ENCODE measurements at regions not wholly inside any gene's neighbourhood (a gene's known extent, or its start where the extent isn't known, plus 50 kb on each side); places are given as distances from the start of the nearest gene placed in this dataset.

DNA sequence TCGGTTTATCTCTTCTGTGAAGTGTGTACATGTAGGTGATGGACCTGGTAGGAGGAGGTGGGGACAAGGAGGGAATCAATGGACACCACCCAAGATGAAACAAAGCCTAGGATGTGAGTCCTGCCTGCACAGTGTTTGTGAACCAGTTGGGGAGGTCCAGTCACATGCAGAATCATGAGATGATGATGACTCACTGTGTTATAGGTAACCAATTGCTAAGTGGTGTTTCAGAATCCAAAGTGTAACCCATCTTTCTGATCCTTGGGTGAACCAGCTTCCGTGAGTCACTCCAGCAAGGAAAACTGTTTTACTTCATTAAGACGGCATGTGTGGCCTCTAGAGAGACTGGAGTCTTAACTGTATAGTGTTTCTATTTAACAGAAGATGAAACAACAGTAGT is 57.9 kb upstream of the HPF1 start (continued):
- TF ChIP-seq, protein P1, sequence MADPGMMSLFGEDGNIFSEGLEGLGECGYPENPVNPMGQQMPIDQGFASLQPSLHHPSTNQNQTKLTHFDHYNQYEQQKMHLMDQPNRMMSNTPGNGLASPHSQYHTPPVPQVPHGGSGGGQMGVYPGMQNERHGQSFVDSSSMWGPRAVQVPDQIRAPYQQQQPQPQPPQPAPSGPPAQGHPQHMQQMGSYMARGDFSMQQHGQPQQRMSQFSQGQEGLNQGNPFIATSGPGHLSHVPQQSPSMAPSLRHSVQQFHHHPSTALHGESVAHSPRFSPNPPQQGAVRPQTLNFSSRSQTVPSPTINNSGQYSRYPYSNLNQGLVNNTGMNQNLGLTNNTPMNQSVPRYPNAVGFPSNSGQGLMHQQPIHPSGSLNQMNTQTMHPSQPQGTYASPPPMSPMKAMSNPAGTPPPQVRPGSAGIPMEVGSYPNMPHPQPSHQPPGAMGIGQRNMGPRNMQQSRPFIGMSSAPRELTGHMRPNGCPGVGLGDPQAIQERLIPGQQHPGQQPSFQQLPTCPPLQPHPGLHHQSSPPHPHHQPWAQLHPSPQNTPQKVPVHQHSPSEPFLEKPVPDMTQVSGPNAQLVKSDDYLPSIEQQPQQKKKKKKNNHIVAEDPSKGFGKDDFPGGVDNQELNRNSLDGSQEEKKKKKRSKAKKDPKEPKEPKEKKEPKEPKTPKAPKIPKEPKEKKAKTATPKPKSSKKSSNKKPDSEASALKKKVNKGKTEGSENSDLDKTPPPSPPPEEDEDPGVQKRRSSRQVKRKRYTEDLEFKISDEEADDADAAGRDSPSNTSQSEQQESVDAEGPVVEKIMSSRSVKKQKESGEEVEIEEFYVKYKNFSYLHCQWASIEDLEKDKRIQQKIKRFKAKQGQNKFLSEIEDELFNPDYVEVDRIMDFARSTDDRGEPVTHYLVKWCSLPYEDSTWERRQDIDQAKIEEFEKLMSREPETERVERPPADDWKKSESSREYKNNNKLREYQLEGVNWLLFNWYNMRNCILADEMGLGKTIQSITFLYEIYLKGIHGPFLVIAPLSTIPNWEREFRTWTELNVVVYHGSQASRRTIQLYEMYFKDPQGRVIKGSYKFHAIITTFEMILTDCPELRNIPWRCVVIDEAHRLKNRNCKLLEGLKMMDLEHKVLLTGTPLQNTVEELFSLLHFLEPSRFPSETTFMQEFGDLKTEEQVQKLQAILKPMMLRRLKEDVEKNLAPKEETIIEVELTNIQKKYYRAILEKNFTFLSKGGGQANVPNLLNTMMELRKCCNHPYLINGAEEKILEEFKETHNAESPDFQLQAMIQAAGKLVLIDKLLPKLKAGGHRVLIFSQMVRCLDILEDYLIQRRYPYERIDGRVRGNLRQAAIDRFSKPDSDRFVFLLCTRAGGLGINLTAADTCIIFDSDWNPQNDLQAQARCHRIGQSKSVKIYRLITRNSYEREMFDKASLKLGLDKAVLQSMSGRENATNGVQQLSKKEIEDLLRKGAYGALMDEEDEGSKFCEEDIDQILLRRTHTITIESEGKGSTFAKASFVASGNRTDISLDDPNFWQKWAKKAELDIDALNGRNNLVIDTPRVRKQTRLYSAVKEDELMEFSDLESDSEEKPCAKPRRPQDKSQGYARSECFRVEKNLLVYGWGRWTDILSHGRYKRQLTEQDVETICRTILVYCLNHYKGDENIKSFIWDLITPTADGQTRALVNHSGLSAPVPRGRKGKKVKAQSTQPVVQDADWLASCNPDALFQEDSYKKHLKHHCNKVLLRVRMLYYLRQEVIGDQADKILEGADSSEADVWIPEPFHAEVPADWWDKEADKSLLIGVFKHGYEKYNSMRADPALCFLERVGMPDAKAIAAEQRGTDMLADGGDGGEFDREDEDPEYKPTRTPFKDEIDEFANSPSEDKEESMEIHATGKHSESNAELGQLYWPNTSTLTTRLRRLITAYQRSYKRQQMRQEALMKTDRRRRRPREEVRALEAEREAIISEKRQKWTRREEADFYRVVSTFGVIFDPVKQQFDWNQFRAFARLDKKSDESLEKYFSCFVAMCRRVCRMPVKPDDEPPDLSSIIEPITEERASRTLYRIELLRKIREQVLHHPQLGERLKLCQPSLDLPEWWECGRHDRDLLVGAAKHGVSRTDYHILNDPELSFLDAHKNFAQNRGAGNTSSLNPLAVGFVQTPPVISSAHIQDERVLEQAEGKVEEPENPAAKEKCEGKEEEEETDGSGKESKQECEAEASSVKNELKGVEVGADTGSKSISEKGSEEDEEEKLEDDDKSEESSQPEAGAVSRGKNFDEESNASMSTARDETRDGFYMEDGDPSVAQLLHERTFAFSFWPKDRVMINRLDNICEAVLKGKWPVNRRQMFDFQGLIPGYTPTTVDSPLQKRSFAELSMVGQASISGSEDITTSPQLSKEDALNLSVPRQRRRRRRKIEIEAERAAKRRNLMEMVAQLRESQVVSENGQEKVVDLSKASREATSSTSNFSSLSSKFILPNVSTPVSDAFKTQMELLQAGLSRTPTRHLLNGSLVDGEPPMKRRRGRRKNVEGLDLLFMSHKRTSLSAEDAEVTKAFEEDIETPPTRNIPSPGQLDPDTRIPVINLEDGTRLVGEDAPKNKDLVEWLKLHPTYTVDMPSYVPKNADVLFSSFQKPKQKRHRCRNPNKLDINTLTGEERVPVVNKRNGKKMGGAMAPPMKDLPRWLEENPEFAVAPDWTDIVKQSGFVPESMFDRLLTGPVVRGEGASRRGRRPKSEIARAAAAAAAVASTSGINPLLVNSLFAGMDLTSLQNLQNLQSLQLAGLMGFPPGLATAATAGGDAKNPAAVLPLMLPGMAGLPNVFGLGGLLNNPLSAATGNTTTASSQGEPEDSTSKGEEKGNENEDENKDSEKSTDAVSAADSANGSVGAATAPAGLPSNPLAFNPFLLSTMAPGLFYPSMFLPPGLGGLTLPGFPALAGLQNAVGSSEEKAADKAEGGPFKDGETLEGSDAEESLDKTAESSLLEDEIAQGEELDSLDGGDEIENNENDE (IDR thresholded peaks at IDR 0.05; ENCODE audit: insufficient replicate concordance, low read length) = no peak
- no peak for TF ChIP-seq YY1 (IDR thresholded peaks at IDR 0.05; ENCODE audit: low read depth, low read length)
- no peak for TF ChIP-seq GTF2F1 (IDR thresholded peaks at IDR 0.05; ENCODE audit: borderline replicate concordance, low read depth, low read length)
- no peak for TF ChIP-seq NANOG (IDR thresholded peaks at IDR 0.05; ENCODE audit: insufficient read depth, low read depth, low read length, poor library complexity, severe bottlenecking)
- no peak for TF ChIP-seq SP4 (IDR thresholded peaks at IDR 0.05; ENCODE audit: low read length)
- TF ChIP-seq KDM5A (IDR thresholded peaks at IDR 0.05; ENCODE audit: low read length) = no peak
- TF ChIP-seq POU5F1 (IDR thresholded peaks at IDR 0.05; ENCODE audit: low read depth, low read length) = no peak

Data from H1 (cell line).